Astrocyte (in vitro differentiated cells and primary cell): ENCODE measurements at regions not wholly inside any gene's neighbourhood (a gene's known extent, or its start where the extent isn't known, plus 50 kb on each side); places are given as distances from the start of the nearest gene placed in this dataset.

Source experiments
- EZH2 ChIP-seq: IDR thresholded peaks from 2 replicates; pipeline ENCODE4 v1.6.1; 2012; ENCODE audit warnings: mild to moderate bottlenecking, low read length, inconsistent platforms; ENCODE audit not compliant: insufficient read depth
- TF ChIP-seq, protein P1 (sequence below): IDR thresholded peaks from 2 replicates; pipeline ENCODE4 v1.5.1; 2011; ENCODE audit warnings: low read depth, mild to moderate bottlenecking, inconsistent platforms, low read length, moderate library complexity; ENCODE audit not compliant: insufficient read depth

DNA sequence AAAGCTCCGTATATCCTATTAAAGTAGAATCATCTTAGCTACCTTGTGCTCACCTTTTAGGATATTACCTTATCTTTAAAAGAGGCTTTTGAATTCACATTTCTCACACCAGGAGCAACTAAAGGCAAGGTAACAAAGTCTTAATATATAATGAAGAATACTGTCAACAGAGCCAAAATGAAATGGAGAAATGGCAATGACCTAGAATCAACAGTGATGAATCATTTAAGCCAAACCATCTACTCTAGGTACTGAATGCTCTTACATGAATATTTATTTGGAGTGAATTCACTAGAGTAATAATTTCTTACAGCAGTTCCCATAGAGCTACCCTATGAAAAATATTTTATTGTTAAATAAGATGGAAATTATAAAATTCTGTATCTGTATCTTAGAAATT is 421.0 kb downstream of the RND3 start:
- TF ChIP-seq, protein P1, sequence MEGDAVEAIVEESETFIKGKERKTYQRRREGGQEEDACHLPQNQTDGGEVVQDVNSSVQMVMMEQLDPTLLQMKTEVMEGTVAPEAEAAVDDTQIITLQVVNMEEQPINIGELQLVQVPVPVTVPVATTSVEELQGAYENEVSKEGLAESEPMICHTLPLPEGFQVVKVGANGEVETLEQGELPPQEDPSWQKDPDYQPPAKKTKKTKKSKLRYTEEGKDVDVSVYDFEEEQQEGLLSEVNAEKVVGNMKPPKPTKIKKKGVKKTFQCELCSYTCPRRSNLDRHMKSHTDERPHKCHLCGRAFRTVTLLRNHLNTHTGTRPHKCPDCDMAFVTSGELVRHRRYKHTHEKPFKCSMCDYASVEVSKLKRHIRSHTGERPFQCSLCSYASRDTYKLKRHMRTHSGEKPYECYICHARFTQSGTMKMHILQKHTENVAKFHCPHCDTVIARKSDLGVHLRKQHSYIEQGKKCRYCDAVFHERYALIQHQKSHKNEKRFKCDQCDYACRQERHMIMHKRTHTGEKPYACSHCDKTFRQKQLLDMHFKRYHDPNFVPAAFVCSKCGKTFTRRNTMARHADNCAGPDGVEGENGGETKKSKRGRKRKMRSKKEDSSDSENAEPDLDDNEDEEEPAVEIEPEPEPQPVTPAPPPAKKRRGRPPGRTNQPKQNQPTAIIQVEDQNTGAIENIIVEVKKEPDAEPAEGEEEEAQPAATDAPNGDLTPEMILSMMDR, result no peak
- TF ChIP-seq EZH2, result no peak
